GM18858 (cell line): ENCODE measurements at regions not wholly inside any gene's neighbourhood (a gene's known extent, or its start where the extent isn't known, plus 50 kb on each side); places are given as distances from the start of the nearest gene placed in this dataset.
A peak's percentile ranks its signal among the peaks of the same experiment; 100 is the strongest.

Experiments
- ATAC-seq: cut with Tn5 transposase; IDR thresholded peaks from one replicate; pipeline ENCODE4 v1.9.1; 2021; ENCODE audit not compliant: unreplicated experiment

GRCh38 chr6:166752928-166753721, 126.1 kb upstream of the RPS6KA2 start:
- no peak for ATAC-seq

GRCh38 chr6:166752097-166752496, 125.0 kb upstream of the RPS6KA2 start:
- peak; percentile 83 for ATAC-seq

- peak; percentile 78 for ATAC-seq
These were observed 124.1 kb upstream of the RPS6KA2 start for GRCh38 chr6:166751051-166751595.

- no peak for ATAC-seq
These were observed 123.2 kb upstream of the RPS6KA2 start for GRCh38 chr6:166750108-166750793.

- no peak for ATAC-seq
These were observed 122.6 kb upstream of the RPS6KA2 start for GRCh38 chr6:166749666-166750065.

GRCh38 chr6:166747644-166748595, 120.9 kb upstream of the RPS6KA2 start:
- no peak for ATAC-seq

GRCh38 chr6:166745801-166746668, 119.0 kb upstream of the RPS6KA2 start:
- ATAC-seq: no peak

GRCh38 chr6:166744223-166745134, 117.4 kb upstream of the RPS6KA2 start:
- no peak for ATAC-seq

GRCh38 chr6:166743406-166744222, 116.6 kb upstream of the RPS6KA2 start:
- no peak for ATAC-seq

GRCh38 chr6:166742981-166743380, 115.9 kb upstream of the RPS6KA2 start:
- no peak for ATAC-seq

GRCh38 chr6:166739976-166740318, 112.9 kb upstream of the RPS6KA2 start:
- no peak for ATAC-seq

GRCh38 chr6:166739117-166739975, 112.3 kb upstream of the RPS6KA2 start:
- no peak for ATAC-seq

GRCh38 chr6:166738386-166739116, 111.5 kb upstream of the RPS6KA2 start:
- ATAC-seq: no peak

- no peak for ATAC-seq
These were observed 110.2 kb upstream of the RPS6KA2 start for GRCh38 chr6:166737261-166737660.

GRCh38 chr6:166736634-166737033, 109.6 kb upstream of the RPS6KA2 start:
- ATAC-seq: no peak

- ATAC-seq: no peak
These were observed 106.8 kb upstream of the RPS6KA2 start for GRCh38 chr6:166733900-166734299.

GRCh38 chr6:166729658-166730057, 102.6 kb upstream of the RPS6KA2 start:
- no peak for ATAC-seq
